GM21390 (cell line): ENCODE measurements at regions not wholly inside any gene's neighbourhood (a gene's known extent, or its start where the extent isn't known, plus 50 kb on each side); places are given as distances from the start of the nearest gene placed in this dataset.

Experiments
- ATAC-seq: cut with Tn5 transposase; IDR thresholded peaks from one replicate; pipeline ENCODE4 v1.9.1; 2021; ENCODE audit not compliant: unreplicated experiment

DNA sequence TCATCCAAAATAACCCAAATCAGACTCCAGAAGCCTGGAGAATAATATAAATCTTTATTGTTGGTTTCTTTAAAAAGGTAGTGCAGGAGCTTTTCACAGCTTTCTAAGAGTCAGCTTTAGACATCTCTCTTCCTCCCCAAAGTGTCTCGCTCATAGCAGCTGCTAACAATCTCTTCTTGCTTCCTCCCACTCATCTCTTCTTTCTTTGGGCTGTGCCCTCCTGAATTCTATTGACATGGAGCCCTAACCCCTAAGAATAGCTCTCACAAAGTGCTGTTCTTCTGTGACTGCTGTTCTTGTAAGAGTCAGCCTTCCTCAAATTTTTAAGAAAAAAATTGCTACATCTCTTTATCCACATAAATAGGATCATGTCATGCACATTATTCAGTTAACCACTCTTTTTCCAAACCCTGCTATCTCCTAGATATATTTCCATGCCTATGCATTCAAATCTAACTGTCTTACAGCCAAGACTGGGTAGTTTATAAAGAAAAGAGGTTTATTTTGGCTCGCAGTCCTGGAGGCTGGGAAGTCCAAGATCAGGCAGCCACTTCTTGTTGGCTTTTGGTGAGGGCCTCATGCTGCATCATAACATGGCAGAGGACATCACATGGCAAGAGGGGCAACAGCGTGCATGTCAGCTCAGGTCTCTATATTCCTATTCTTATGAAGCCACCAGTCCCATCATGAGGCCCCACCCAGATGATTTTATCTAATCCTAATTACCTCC is 301.0 kb upstream of the POU3F1 start:
- no peak for ATAC-seq

DNA sequence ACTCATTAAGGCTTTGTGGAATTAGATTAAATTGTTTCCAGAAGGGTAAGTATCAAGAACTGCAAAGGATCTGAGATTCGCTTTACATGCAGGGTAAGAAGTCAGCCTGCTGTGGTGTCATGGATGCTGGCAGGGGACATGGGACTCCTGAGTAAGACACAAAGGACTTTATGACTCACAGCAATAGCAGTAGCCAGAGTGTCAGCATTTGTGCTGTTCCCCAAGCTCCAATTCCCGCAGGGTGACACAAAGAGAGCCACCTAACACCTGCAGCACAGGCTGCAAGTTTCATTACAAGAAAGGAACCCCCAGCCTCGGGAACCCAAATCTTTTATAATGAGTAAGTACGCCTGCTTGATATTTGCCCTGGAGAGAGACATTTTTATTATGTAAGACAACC is 298.1 kb upstream of the POU3F1 start:
- ATAC-seq, result no peak

- no peak for ATAC-seq
Measured at GRCh38 chr1:38341694-38342093, 295.1 kb upstream of the POU3F1 start.

DNA sequence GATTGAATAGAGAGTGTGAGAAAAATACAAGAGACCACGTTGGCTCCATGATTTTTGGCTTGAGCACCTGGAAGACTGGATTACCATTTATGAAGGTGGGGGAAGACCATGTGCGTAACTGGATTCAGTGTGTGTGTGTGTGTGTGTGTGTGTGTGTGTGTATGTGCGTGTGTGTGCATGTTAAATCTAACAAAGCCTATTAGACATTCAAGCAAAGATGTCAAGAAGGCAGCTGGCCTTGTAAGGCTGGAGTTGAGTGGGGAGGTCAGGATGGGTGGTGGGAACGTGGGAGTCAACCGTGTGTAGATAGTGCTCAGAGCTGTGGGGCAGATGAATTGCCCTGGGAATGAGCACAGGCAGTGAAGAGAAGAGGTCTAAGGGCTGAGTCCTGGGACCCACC is 293.8 kb upstream of the POU3F1 start:
- no peak for ATAC-seq

DNA sequence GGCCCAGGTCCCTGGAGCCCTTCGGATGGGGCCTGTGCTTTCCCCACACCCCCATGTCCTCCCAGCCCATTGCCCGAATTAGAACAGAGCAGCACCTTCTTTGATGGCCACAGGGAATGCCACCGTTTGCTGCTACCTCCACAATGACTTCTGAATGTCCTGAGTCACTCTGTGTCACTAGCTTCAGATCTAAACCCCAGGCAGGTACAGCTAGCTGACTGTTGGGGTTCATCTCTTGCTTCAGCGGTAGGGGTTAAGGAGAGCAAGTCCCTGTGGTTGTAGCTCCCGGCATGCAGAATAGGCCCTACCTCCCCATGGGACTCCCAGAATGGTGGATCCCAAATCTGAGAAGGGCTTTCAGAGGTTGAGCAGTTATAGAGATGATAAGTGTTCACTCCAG is 291.1 kb upstream of the POU3F1 start:
- ATAC-seq, result no peak

DNA sequence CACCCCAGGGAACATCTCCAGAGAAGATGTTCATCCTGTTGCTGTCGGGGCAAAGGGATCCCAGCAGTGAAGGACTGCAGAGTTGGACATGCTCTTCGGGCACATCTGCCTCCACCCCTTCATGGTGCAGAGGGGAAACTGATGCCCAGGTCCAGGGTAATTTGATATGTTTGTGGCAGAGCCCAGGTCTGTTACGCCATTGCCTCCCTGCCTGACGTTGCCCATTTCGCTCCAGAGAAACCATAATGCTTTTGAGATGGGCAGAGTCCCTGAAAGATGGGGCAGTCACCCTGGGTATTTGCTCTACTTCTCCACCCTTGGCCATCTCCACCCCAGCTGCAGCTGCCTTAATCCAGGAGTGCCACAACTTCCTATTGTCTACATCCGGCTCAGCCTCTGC is 290.4 kb upstream of the POU3F1 start:
- ATAC-seq, result no peak

GRCh38 chr1:38336301-38336923 is 289.8 kb upstream of the POU3F1 start:
- no peak for ATAC-seq

DNA sequence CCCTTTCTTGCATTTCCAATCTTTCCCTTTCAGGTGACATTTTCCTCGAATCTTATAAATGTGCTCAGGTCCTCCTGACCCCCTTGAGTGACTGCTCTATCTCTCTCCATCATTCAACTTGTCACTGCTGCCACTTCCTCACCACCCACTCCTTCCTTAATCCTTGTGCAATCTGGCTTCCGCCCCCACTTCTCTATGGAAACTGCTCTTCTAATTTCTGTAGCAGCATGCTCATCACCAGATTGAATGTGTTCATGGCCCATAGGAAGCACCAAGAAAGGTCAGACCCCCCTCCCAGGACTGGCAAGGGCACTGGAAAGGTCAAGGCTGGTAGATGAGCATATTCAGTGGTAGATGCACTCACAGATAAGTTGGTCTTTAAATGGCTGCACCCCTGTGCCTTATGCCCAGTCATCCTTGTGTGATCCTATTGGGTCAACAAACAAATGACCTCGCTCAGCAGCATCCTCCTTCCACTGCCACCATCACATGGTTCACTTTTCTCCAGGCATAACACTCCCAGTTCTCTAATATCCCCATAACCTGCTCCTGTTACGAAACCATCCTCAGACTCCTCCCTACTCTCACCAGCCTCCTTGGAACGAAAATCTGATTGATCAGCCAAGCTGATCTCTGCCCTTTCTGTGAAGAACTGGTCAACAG is 288.5 kb upstream of the POU3F1 start:
- no peak for ATAC-seq

- no peak for ATAC-seq
Measured at GRCh38 chr1:38332649-38333310, 286.2 kb upstream of the POU3F1 start.

GRCh38 chr1:38331496-38332210 is 285.1 kb upstream of the POU3F1 start:
- ATAC-seq, result no peak

DNA sequence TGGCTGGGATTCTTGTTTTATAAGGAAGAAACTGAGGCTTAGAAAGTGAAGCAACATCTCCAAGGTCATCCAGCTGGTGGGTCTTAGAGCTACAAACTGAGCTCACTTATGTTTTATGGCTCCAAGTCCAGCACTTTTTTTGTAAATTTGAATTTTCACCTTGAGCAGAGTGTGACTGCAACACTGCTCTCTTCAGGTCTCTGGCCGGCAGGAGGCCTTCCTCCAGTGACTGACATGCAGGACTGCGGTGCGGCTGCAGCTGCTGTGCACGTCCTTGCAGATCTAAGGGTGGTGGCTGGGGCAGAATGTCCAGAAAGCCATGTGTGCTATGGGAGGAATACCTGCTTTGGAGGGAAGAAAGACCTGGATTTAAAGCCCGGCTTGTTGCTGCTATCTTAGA is 284.2 kb upstream of the POU3F1 start:
- ATAC-seq, result no peak

- no peak for ATAC-seq
Measured at GRCh38 chr1:38329644-38330043, 283.1 kb upstream of the POU3F1 start.

DNA sequence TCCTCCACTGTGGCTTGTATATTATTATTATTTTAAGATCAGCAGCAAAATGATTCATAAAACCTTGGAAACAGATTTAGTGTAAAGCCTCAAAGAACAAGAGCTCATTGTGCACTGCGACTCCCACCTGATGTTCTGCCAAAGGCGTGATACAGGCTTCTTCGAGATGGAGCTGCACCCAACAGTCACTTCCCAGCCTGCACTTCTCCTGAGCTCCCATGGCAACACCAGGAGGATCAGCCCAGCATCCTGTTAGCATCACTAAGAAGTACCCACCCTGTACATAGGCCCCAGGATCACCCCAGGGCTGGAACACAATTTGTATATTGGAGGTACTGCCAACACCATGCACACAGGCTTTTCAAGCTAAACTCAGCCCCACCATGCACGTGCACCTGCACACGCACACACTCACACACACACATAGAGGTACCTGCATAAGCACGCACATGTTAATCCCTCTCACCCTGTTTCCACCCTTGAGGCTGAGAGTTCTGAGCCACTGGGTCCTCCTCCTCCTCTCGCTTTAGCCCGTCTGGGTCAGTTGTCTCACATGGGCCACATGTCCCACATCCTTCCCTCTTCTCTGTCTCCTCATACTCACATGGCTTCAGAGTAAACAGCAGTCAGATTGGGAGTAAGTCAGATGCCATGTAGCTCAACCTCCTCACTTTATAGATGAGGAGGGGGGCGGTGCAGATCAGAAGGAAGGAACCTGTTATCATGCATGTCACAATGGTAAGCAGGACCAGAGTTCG is 281.9 kb upstream of the POU3F1 start:
- no peak for ATAC-seq

DNA sequence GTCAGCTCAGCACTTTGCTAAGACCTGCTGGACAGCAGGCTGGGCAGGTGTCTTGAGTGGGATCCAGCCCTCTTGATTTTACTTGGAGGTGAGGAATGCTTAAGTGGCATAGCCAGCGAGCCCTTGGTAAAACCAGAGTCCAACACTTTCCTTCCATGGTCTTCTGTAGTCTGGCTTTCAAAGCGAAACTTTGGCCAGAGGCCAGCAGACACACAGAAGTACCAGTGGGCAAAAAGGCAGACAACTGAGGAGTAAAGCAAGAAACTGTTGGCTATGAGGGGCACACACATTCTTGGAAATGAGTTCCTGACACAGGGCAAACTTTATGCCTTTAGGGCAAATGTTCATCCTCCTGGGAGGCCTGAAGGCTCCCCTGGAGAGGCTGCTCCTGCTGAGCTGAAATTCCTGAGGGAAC is 281.0 kb upstream of the POU3F1 start:
- no peak for ATAC-seq

- ATAC-seq, result no peak
Measured at GRCh38 chr1:38326856-38327255, 280.3 kb upstream of the POU3F1 start.

GRCh38 chr1:38326135-38326534 is 279.5 kb upstream of the POU3F1 start:
- ATAC-seq, result no peak

- no peak for ATAC-seq
Measured at GRCh38 chr1:38312753-38313152, 266.2 kb upstream of the POU3F1 start.

DNA sequence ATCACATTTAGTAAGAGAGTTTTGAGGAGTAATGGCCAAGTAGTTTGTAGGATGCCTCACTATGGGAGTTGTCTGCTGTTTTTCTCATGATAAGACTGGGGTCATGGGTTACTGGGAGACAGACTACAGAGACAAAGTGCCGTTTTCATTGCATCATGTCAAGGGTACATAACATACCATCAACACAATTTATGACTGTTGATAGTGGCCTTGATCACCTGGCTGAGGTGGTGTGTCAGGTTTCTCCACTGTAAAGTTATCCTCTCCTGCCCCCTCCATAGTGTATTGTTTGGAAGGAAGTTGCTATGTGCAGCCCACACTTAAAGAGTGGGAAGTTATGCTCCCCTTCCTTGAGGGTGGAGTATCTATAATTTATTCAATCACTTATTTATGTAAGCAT is 263.5 kb upstream of the POU3F1 start:
- ATAC-seq, result no peak

- no peak for ATAC-seq
Measured at GRCh38 chr1:38308780-38309179, 262.2 kb upstream of the POU3F1 start.

DNA sequence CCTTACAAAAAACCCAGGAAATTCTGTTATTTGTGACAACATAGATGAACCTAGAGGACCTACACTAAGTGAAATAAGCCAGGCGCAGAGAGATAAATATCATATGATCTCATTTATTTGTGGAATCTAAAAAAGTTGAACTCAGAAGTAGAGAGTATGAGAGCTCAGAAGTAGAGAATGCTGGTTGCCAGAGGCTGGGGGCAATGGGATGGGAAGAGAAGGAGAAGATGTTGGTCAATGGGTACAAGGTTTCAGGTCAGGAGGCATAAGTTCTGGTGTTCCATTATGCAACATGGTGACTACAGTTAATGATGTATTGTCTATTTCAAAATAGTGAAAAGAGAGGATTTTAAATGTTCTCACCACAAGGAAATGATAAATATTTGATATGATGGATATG is 259.1 kb upstream of the POU3F1 start:
- ATAC-seq, result no peak

GRCh38 chr1:38303843-38304242 is 257.2 kb upstream of the POU3F1 start:
- ATAC-seq, result no peak
